Colonic mucosa (tissue), 4 donors: ENCODE measurements at regions not wholly inside any gene's neighbourhood (a gene's known extent, or its start where the extent isn't known, plus 50 kb on each side); places are given as distances from the start of the nearest gene placed in this dataset.

Source experiments
- DNase-seq: peaks from one replicate; pipeline ENCODE4 v3.0.0-alpha.2; 2020
- H3K27ac ChIP-seq: fragments of 200-600 bp; one replicate; pipeline ENCODE4 v1.8.0; 2021
- H3K27me3 ChIP-seq: fragments of 200-600 bp; one replicate; pipeline ENCODE4 v1.8.0; 2021
- H3K36me3 ChIP-seq: fragments of 200-600 bp; one replicate; pipeline ENCODE4 v1.8.0; 2021
- H3K4me1 ChIP-seq: fragments of 200-600 bp; one replicate; pipeline ENCODE4 v1.8.0; 2021; ENCODE audit warnings: mild to moderate bottlenecking
- H3K4me3 ChIP-seq: fragments of 200-600 bp; one replicate; pipeline ENCODE4 v1.8.0; 2021
- H3K9ac ChIP-seq, 2 donors: one replicate each; pipeline ENCODE4 v1.7.0; 2013; ENCODE audit warnings: control low read depth in 2 of 2, low read depth in 2 of 2, low read length in 2 of 2
- H3K9me3 ChIP-seq: fragments of 200-600 bp; one replicate; pipeline ENCODE4 v1.8.0; 2021
- CTCF ChIP-seq: fragments of 200-600 bp; IDR thresholded peaks from one replicate; pipeline ENCODE4 v1.8.0; 2022; ENCODE audit warnings: antibody characterized with exemption, mild to moderate bottlenecking
- intact Hi-C: fragments of 100-400 bp; cut with DNase I; formaldehyde crosslinking; loops from one replicate; pipeline ENCODE4 v1.14.1; 2022
- donor health status: healthy.
- donor health status: DM: no; HTN: no; CAD: no.
- donor health status: DM: no; HTN: no; CAD: no.

- Histone ChIP-seq H3K9ac (no peak overlapping the region), H3K4me3 (no peak overlapping the region), H3K4me1 (no peaks in the 10 kb centered on the region), H3K36me3 (no peaks in the 10 kb centered on the region), H3K27ac (no peak overlapping the region), H3K27me3 (no peaks in the 10 kb centered on the region), H3K9me3 (no peaks in the 10 kb centered on the region)
- intact Hi-C loops = loop anchor here (10.0 kb wide), 2 partner anchors 287 to 1167 kb away; partner anchors contain the start of gene TRIB2
- TF ChIP-seq CTCF = no peak
- DNase-seq = no peak
These were observed 284.7 kb downstream of the TRIB2 start for GRCh38 chr2:13001408-13001807.

GRCh38 chr2:13002536-13003331, 286.0 kb downstream of the TRIB2 start:
- H3K27me3 ChIP-seq = no peaks in the 10 kb centered on the region
- no peaks in the 10 kb centered on the region for H3K4me1 ChIP-seq
- no peak for DNase-seq
- intact Hi-C loops = loop anchor here (10.0 kb wide), 2 partner anchors 288 to 1168 kb away; partner anchors contain the start of gene TRIB2
- TF ChIP-seq CTCF = no peak
- H3K9ac ChIP-seq = no peak overlapping the region
- no peak overlapping the region for H3K4me3 ChIP-seq
- H3K27ac ChIP-seq = no peak overlapping the region
- no peaks in the 10 kb centered on the region for H3K9me3 ChIP-seq
- no peaks in the 10 kb centered on the region for H3K36me3 ChIP-seq

- no peak overlapping the region for H3K9ac ChIP-seq
- H3K4me3 ChIP-seq = no peak overlapping the region
- TF ChIP-seq CTCF = no peak
- H3K9me3 ChIP-seq = no peaks in the 10 kb centered on the region
- intact Hi-C loops = loop anchor here (10.0 kb wide), 2 partner anchors 289 to 1169 kb away; partner anchors contain the start of gene TRIB2
- no peaks in the 10 kb centered on the region for H3K36me3 ChIP-seq
- H3K4me1 ChIP-seq = no peaks in the 10 kb centered on the region
- no peak overlapping the region for H3K27ac ChIP-seq
- no peak for DNase-seq
- H3K27me3 ChIP-seq = no peaks in the 10 kb centered on the region
These were observed 286.8 kb downstream of the TRIB2 start for GRCh38 chr2:13003500-13003899.

DNA sequence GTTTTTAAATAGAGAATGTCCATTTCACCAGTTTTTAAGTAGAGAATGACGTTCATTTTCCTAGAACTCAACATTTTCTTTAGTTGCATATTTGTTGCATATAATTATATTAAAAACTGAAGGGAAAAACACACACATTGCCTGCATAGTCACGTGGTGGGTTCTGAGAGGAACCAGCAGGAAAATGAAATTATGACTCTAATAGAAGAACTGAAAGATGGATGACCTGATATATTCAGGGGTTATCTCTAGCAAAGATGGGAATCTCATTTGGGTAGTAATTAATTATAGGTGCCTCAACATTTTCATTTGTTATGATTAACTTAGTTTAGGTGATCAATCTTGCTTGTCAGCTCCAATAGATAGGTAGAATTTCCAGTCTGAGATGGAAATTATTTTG, 288.3 kb downstream of the TRIB2 start:
- TF ChIP-seq CTCF = no peak
- no peak overlapping the region for H3K27ac ChIP-seq
- intact Hi-C loops = loop anchor here (10.0 kb wide), 2 partner anchors 290 to 1170 kb away; partner anchors contain the start of gene TRIB2
- no peaks in the 10 kb centered on the region for H3K27me3 ChIP-seq
- DNase-seq = no peak
- no peaks in the 10 kb centered on the region for H3K4me1 ChIP-seq
- no peak overlapping the region for H3K4me3 ChIP-seq
- no peak overlapping the region for H3K9ac ChIP-seq
- H3K36me3 ChIP-seq = no peaks in the 10 kb centered on the region
- no peaks in the 10 kb centered on the region for H3K9me3 ChIP-seq

DNA sequence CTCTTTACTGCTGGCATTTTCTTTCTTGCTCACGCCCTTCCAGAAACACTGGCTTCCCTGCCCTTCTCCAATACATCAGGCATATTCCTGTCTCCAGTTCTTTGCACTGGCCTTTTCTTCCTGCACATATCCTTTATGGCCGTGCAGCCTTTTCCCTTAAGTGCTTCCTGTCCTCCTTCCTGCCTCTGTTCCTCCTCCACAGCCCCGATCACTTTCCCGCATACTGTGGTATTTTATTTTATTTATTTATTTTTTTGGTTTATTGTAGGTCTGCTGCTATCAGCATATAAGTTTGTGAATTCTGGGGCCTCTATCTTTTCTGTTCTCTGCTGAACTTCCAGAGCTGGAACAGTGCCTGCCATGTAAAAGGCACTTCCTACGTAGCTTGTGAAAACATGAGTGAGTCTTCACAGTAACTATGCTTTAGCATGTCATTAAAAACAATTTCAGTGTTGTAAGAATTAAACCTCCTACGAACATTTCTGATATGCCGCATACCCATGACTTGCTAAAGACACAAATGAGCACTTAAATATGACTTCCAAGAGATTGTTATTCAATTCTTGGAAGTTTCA, 289.1 kb downstream of the TRIB2 start:
- Histone ChIP-seq H3K9ac (no peak overlapping the region), H3K36me3 (no peaks in the 10 kb centered on the region), H3K27me3 (no peaks in the 10 kb centered on the region), H3K9me3 (no peaks in the 10 kb centered on the region), H3K4me3 (no peak overlapping the region), H3K27ac (no peak overlapping the region), H3K4me1 (no peaks in the 10 kb centered on the region)
- intact Hi-C loops = loop anchor here (2.0 to 10.0 kb wide), 3 partner anchors 291 to 1171 kb away; partner anchors contain the start of gene TRIB2
- no peak for TF ChIP-seq CTCF
- no peak for DNase-seq
